ENCODE measurements at regions not wholly inside any gene's neighbourhood (a gene's known extent, or its start where the extent isn't known, plus 50 kb on each side); places are given as distances from the start of the nearest gene placed in this dataset.

- Histone ChIP-seq H3K36me3 (ENCODE audit: control insufficient read depth, insufficient read depth, low read length) (no peaks in the 10 kb centered on the region), H3K4me3 (replicated peaks in 1 of 4; ENCODE audit: control extremely low read depth in 1 of 4, insufficient read depth in 1 of 4, low read depth in 3 of 4, low read length in 4 of 4) (no peak overlapping the region), H4K20me1 (ENCODE audit: control insufficient read depth, extremely low read depth, insufficient read depth, low read length) (no peaks in the 10 kb centered on the region), H3K9ac (ENCODE audit: insufficient read depth, low read length) (no peak overlapping the region), H2AFZ (ENCODE audit: low read length) (no peak overlapping the region), H3K4me2 (ENCODE audit: extremely low read depth, insufficient read depth, low read length) (no peak overlapping the region), H3K27ac (ENCODE audit: insufficient read depth, low read length) (no peak overlapping the region), H3K79me2 (ENCODE audit: control insufficient read depth, insufficient read depth, low read length) (no peaks in the 10 kb centered on the region), H3K27me3 (ENCODE audit: control insufficient read depth, insufficient read depth, low read length) (no peaks in the 10 kb centered on the region), H3K9me3 (ENCODE audit: control insufficient read depth, insufficient read depth, low read depth, low read length) (no peaks in the 10 kb centered on the region), H3K4me1 (ENCODE audit: control insufficient read depth, extremely low read depth, insufficient read depth, low read length) (no peaks in the 10 kb centered on the region)
- no peak for DNase-seq (ENCODE audit: low read depth in 2 of 2)
- no peak for TF ChIP-seq CTCF (conservative IDR thresholded peaks at IDR 0.05 in 1 of 2, IDR thresholded peaks at IDR 0.05 in 1 of 2; ENCODE audit: low read depth in 1 of 2, low read length in 2 of 2)
- no peak for TF ChIP-seq EZH2 (IDR thresholded peaks at IDR 0.05; ENCODE audit: low read length, missing control alignments)
Measured at GRCh38 chrX:15191830-15192229, 78.1 kb downstream of the ASB9 start.

- TF ChIP-seq CTCF (conservative IDR thresholded peaks at IDR 0.05 in 1 of 2, IDR thresholded peaks at IDR 0.05 in 1 of 2; ENCODE audit: low read depth in 1 of 2, low read length in 2 of 2): no peak
- no peak for TF ChIP-seq EZH2 (IDR thresholded peaks at IDR 0.05; ENCODE audit: low read length, missing control alignments)
- no peaks in the 10 kb centered on the region for H3K27me3 ChIP-seq (ENCODE audit: control insufficient read depth, insufficient read depth, low read length)
- no peak overlapping the region for H3K4me3 ChIP-seq (replicated peaks in 1 of 4; ENCODE audit: control extremely low read depth in 1 of 4, insufficient read depth in 1 of 4, low read depth in 3 of 4, low read length in 4 of 4)
- no peak overlapping the region for H3K4me2 ChIP-seq (ENCODE audit: extremely low read depth, insufficient read depth, low read length)
- no peak overlapping the region for H2AFZ ChIP-seq (ENCODE audit: low read length)
- H3K9ac ChIP-seq (ENCODE audit: insufficient read depth, low read length): no peak overlapping the region
- H3K27ac ChIP-seq (ENCODE audit: insufficient read depth, low read length): no peak overlapping the region
- no peaks in the 10 kb centered on the region for H3K79me2 ChIP-seq (ENCODE audit: control insufficient read depth, insufficient read depth, low read length)
- H3K9me3 ChIP-seq (ENCODE audit: control insufficient read depth, insufficient read depth, low read depth, low read length): no peaks in the 10 kb centered on the region
- no peaks in the 10 kb centered on the region for H3K4me1 ChIP-seq (ENCODE audit: control insufficient read depth, extremely low read depth, insufficient read depth, low read length)
- H3K36me3 ChIP-seq (ENCODE audit: control insufficient read depth, insufficient read depth, low read length): no peaks in the 10 kb centered on the region
- H4K20me1 ChIP-seq (ENCODE audit: control insufficient read depth, extremely low read depth, insufficient read depth, low read length): no peaks in the 10 kb centered on the region
- no peak for DNase-seq (ENCODE audit: low read depth in 2 of 2)
Measured at GRCh38 chrX:15188039-15188438, 81.8 kb downstream of the ASB9 start.

GRCh38 chrX:15177316-15177715 lies 92.6 kb downstream of the ASB9 start:
- Histone ChIP-seq H4K20me1 (ENCODE audit: control insufficient read depth, extremely low read depth, insufficient read depth, low read length) (no peaks in the 10 kb centered on the region), H3K9ac (ENCODE audit: insufficient read depth, low read length) (no peak overlapping the region), H3K9me3 (ENCODE audit: control insufficient read depth, insufficient read depth, low read depth, low read length) (no peaks in the 10 kb centered on the region), H3K4me2 (ENCODE audit: extremely low read depth, insufficient read depth, low read length) (no peak overlapping the region), H3K79me2 (ENCODE audit: control insufficient read depth, insufficient read depth, low read length) (no peaks in the 10 kb centered on the region), H3K27ac (ENCODE audit: insufficient read depth, low read length) (no peak overlapping the region), H3K4me3 (replicated peaks in 1 of 4; ENCODE audit: control extremely low read depth in 1 of 4, insufficient read depth in 1 of 4, low read depth in 3 of 4, low read length in 4 of 4) (no peak overlapping the region), H3K36me3 (ENCODE audit: control insufficient read depth, insufficient read depth, low read length) (no peaks in the 10 kb centered on the region), H2AFZ (ENCODE audit: low read length) (no peak overlapping the region), H3K4me1 (ENCODE audit: control insufficient read depth, extremely low read depth, insufficient read depth, low read length) (no peaks in the 10 kb centered on the region), H3K27me3 (ENCODE audit: control insufficient read depth, insufficient read depth, low read length) (no peaks in the 10 kb centered on the region)
- no peak for DNase-seq (ENCODE audit: low read depth in 2 of 2)
- no peak for TF ChIP-seq EZH2 (IDR thresholded peaks at IDR 0.05; ENCODE audit: low read length, missing control alignments)
- no peak for TF ChIP-seq CTCF (conservative IDR thresholded peaks at IDR 0.05 in 1 of 2, IDR thresholded peaks at IDR 0.05 in 1 of 2; ENCODE audit: low read depth in 1 of 2, low read length in 2 of 2)

Measured in fibroblast of lung (primary cell).